ENCODE measurements at regions not wholly inside any gene's neighbourhood (a gene's known extent, or its start where the extent isn't known, plus 50 kb on each side); places are given as distances from the start of the nearest gene placed in this dataset.

- no peak overlapping the region for H3K4me3 ChIP-seq (ENCODE audit: low read depth, low read length)
- no peak for DNase-seq (ENCODE audit: low read depth)
- TF ChIP-seq, protein P1, sequence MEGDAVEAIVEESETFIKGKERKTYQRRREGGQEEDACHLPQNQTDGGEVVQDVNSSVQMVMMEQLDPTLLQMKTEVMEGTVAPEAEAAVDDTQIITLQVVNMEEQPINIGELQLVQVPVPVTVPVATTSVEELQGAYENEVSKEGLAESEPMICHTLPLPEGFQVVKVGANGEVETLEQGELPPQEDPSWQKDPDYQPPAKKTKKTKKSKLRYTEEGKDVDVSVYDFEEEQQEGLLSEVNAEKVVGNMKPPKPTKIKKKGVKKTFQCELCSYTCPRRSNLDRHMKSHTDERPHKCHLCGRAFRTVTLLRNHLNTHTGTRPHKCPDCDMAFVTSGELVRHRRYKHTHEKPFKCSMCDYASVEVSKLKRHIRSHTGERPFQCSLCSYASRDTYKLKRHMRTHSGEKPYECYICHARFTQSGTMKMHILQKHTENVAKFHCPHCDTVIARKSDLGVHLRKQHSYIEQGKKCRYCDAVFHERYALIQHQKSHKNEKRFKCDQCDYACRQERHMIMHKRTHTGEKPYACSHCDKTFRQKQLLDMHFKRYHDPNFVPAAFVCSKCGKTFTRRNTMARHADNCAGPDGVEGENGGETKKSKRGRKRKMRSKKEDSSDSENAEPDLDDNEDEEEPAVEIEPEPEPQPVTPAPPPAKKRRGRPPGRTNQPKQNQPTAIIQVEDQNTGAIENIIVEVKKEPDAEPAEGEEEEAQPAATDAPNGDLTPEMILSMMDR (IDR thresholded peaks at IDR 0.05; ENCODE audit: low read depth, low read length, missing control alignments) = no peak
Measured at GRCh38 chr13:44746690-44747089, 170.6 kb upstream of the TSC22D1 start.

DNA sequence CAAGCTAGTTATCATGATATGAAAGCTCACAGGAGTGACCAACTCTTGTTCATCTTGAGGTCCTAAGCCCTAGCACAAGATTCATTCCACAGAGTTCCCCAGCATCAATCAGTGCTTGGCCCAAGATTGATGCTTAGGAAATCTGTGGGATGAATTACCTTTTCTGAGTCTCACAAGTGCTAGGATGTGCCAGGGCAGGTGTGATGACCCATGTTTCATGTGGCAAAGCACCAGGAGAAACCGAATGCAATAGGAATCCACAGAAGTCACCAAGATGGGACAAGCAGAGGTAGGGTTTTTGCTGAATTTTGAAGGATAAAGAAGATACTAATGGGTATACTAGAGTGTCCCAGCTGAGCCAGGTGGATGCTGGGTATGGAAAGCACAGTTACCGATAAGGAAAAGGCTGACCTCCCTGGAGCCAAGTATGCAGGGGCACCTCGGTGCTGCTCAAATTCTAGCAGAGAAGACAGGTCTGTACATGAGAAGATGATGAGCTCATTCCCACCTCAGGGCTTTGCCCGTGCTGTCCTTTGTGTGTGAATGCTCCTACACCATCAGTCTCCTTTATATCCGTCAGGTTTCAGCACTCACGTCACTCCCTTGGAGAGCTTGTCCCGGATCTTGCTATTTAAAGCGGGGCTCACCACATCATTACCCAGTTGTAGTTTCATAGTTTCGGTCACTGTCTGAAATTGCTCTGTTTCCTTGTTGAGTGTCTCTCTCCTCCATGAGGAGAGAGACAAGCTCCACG lies 168.9 kb upstream of the TSC22D1 start:
- TF ChIP-seq, protein P1 (IDR thresholded peaks at IDR 0.05; ENCODE audit: low read depth, low read length, missing control alignments) = no peak

DNA sequence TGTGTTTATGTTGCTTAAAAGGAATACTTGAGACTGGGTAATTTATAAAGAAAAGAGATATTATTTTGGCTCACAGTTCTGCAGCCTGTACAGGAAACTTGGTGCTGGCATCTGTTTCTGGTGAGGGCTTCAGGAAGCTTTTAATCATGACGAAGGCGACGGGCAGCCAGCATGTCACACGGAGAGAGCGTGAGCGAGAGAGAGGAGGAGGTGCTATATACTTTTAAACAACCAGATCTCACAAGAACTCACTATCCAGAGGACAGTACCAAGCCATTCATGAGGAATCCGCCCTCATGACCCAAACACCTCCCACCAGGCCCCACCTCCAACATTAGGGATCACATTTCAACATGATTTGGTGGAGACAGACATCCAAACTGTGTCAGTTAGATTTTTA lies 163.4 kb upstream of the TSC22D1 start:
- no peak overlapping the region for H3K4me3 ChIP-seq (ENCODE audit: low read depth, low read length)
- DNase-seq (ENCODE audit: low read depth) = no peak
- TF ChIP-seq, protein P1 (IDR thresholded peaks at IDR 0.05; ENCODE audit: low read depth, low read length, missing control alignments) = no peak

More for the DNA sequence above, 168.9 kb upstream of the TSC22D1 start:
- no peak for DNase-seq (ENCODE audit: low read depth)
- H3K4me3 ChIP-seq (ENCODE audit: low read depth, low read length) = no peak overlapping the region

DNA sequence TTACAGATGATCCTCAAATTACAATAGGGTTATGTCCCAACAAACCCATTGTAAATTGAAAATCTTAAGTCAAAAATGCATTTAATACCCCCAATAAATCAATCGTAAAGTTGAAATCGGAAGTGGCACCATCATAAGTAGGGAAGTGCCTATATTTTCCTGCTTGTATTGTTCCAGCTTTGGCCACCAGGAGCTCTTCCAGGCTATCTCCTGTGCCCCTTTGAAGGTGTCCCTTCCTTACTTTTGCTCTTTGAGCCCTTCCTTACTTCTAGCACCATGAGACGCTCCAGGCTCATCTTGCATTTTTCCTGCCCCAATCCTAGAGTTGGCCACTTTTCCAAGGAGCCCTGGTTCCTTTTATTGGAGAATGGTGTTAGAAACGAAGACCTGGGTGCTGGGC lies 163.0 kb upstream of the TSC22D1 start:
- no peak for DNase-seq (ENCODE audit: low read depth)

GRCh38 chr13:44738463-44738862 lies 162.3 kb upstream of the TSC22D1 start:
- DNase-seq (ENCODE audit: low read depth) = no peak
- TF ChIP-seq, protein P1 (IDR thresholded peaks at IDR 0.05; ENCODE audit: low read depth, low read length, missing control alignments) = no peak
- H3K4me3 ChIP-seq (ENCODE audit: low read depth, low read length) = no peak overlapping the region

More for the DNA sequence above, 163.0 kb upstream of the TSC22D1 start:
- no peak overlapping the region for H3K4me3 ChIP-seq (ENCODE audit: low read depth, low read length)
- TF ChIP-seq, protein P1 (IDR thresholded peaks at IDR 0.05; ENCODE audit: low read depth, low read length, missing control alignments) = peak; percentile 15

DNA sequence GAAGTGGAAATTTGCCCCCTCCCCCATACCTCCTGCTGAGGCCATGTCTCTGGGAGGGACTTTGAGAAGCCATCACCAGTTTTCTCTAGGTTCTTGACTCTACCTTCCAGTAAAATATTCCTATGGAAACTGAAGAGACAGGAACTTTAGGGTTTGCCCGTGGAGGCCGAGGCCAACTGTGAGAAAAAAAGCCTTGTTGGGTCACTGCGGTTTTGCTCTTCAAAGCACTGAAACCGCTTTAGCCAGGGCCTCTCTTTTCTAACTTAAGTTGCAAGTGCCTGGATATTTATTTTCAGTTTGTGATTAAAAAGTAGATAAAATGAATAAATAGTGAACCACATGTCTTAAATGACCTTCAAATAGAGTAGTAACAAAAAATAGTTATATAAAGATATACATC lies 159.7 kb upstream of the TSC22D1 start:
- no peak overlapping the region for H3K4me3 ChIP-seq (ENCODE audit: low read depth, low read length)
- no peak for DNase-seq (ENCODE audit: low read depth)
- TF ChIP-seq, protein P1 (IDR thresholded peaks at IDR 0.05; ENCODE audit: low read depth, low read length, missing control alignments) = no peak

DNA sequence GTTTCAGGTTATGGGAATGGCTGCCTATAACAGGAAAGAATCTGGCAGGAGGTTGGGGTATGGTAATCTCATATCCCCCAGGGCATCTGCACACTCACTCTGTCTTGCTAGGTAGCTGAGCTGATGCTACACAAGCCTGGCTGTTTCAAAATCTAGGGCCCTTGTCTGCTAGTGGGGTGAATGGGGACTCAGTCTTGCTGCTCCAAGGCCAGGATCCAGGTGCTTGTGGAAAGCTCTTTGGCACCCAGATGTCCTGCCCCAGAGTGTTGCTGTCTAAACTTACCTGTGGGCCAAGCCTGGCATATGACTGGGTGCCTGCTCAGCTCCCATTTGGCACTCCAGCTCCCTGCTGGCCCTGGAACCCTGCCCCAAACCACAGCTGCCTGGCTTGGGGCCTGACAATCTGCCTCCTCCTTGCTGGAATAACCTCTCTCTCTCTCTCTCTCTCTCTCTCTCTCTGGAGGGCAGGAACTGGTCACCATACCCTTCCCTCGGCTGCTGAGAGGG lies 158.1 kb upstream of the TSC22D1 start:
- H3K4me3 ChIP-seq (ENCODE audit: low read depth, low read length) = no peak overlapping the region
- DNase-seq (ENCODE audit: low read depth) = no peak
- TF ChIP-seq, protein P1 (IDR thresholded peaks at IDR 0.05; ENCODE audit: low read depth, low read length, missing control alignments) = no peak
